K562 (cell line): ENCODE measurements at regions not wholly inside any gene's neighbourhood (a gene's known extent, or its start where the extent isn't known, plus 50 kb on each side); places are given as distances from the start of the nearest gene placed in this dataset.

ENCODE experiments used
- LARP7 ChIP-seq: fragments of 450-650 bp; IDR thresholded peaks from 2 replicates; pipeline ENCODE4 v1.6.1; 2016
- MBD1 ChIP-seq: fragments of 250-450 bp; sonication (Bioruptor Pico); IDR thresholded peaks from 2 replicates; pipeline ENCODE4 v1.8.0; 2022; ENCODE audit warnings: inconsistent platforms
- MITF ChIP-seq: IDR thresholded peaks from 2 replicates; pipeline ENCODE4 v1.6.1; 2014; ENCODE audit warnings: antibody characterized with exemption
- STAT5A ChIP-seq: IDR thresholded peaks from 2 replicates; pipeline ENCODE4 v1.6.1; 2012; ENCODE audit warnings: low read length, inconsistent platforms, borderline replicate concordance
- TSHZ1 ChIP-seq: fragments of 250-450 bp; sonication (Bioruptor Pico); IDR thresholded peaks from 2 replicates; pipeline ENCODE4 v1.4.0; 2020; ENCODE audit warnings: mild to moderate bottlenecking, moderate library complexity
- ZFX ChIP-seq: sonication (generic); formaldehyde crosslinking; IDR thresholded peaks from 2 replicates; pipeline ENCODE4 v1.8.0; 2022; ENCODE audit warnings: mild to moderate bottlenecking, missing genetic modification reagents, moderate library complexity
- ZNF133 ChIP-seq: fragments of 250-450 bp; sonication (Bioruptor Pico); IDR thresholded peaks from 2 replicates; pipeline ENCODE4 v1.4.0; 2020; ENCODE audit warnings: mild to moderate bottlenecking
- ZSCAN29 ChIP-seq: fragments of 450-650 bp; IDR thresholded peaks from 2 replicates; pipeline ENCODE4 v1.6.1; 2017
- TF ChIP-seq, protein P1 (sequence below), 2 experiments: fragments of 450-650 bp in 1 of 2; sonication (generic) in 1 of 2; formaldehyde crosslinking in 1 of 2; IDR thresholded peaks; 2 replicates each; pipeline versions ENCODE4 v1.7.1 to v1.9.0; 2016 to 2022; ENCODE audit warnings: inconsistent platforms in 1 of 2, mild to moderate bottlenecking in 1 of 2, missing genetic modification reagents in 1 of 2

GRCh38 chr15:58352026-58352929 is 79.5 kb upstream of the LIPC start (continued):
- TF ChIP-seq ZSCAN29 (no peak), STAT5A (peak; percentile 90), ZNF133 (peak; percentile 96), MITF (no peak), ZFX (CRISPR knock-in tag) (no peak), MBD1 (CRISPR knock-in tag) (0 out of 2 replicates have a peak, but pooled peaks have one; percentile 80), TSHZ1 (peak; percentile 96), LARP7 (no peak)
- TF ChIP-seq, protein P1, sequence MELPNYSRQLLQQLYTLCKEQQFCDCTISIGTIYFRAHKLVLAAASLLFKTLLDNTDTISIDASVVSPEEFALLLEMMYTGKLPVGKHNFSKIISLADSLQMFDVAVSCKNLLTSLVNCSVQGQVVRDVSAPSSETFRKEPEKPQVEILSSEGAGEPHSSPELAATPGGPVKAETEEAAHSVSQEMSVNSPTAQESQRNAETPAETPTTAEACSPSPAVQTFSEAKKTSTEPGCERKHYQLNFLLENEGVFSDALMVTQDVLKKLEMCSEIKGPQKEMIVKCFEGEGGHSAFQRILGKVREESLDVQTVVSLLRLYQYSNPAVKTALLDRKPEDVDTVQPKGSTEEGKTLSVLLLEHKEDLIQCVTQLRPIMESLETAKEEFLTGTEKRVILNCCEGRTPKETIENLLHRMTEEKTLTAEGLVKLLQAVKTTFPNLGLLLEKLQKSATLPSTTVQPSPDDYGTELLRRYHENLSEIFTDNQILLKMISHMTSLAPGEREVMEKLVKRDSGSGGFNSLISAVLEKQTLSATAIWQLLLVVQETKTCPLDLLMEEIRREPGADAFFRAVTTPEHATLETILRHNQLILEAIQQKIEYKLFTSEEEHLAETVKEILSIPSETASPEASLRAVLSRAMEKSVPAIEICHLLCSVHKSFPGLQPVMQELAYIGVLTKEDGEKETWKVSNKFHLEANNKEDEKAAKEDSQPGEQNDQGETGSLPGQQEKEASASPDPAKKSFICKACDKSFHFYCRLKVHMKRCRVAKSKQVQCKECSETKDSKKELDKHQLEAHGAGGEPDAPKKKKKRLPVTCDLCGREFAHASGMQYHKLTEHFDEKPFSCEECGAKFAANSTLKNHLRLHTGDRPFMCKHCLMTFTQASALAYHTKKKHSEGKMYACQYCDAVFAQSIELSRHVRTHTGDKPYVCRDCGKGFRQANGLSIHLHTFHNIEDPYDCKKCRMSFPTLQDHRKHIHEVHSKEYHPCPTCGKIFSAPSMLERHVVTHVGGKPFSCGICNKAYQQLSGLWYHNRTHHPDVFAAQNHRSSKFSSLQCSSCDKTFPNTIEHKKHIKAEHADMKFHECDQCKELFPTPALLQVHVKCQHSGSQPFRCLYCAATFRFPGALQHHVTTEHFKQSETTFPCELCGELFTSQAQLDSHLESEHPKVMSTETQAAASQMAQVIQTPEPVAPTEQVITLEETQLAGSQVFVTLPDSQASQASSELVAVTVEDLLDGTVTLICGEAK (IDR thresholded peaks at IDR 0.05): no peak
- TF ChIP-seq, protein P1 (CRISPR knock-in tag; IDR thresholded peaks at IDR 0.05): no peak
